NCI-H774 (cell line): ENCODE measurements at regions not wholly inside any gene's neighbourhood (a gene's known extent, or its start where the extent isn't known, plus 50 kb on each side); places are given as distances from the start of the nearest gene placed in this dataset.
A peak's percentile ranks its signal among the peaks of the same experiment; 100 is the strongest.
"Not testable (repeated sequence)": the region's sequence is repeated elsewhere in the genome, so short reads cannot be mapped to it uniquely, and the experiment has no call there.

Experiments used
- DNase-seq: peaks from one replicate; lab custom pipeline; 2025; lab: John Stamatoyannopoulos, UW

- no peak for DNase-seq
These were observed 110.1 kb downstream of the NRN1 start for GRCh38 chr6:5896476-5897200.

GRCh38 chr6:5894357-5894756, 112.4 kb downstream of the NRN1 start:
- no peak for DNase-seq

GRCh38 chr6:5893295-5893694, 113.4 kb downstream of the NRN1 start:
- no peak for DNase-seq

GRCh38 chr6:5892669-5893068, 114.1 kb downstream of the NRN1 start:
- DNase-seq = no peak

- no peak for DNase-seq
These were observed 127.9 kb downstream of the NRN1 start for GRCh38 chr6:5878792-5879191.

- no peak for DNase-seq
These were observed 130.6 kb downstream of the NRN1 start for GRCh38 chr6:5876076-5876475.

- not testable (repeated sequence) for DNase-seq
These were observed 132.7 kb downstream of the NRN1 start for GRCh38 chr6:5873976-5874375.

- DNase-seq = no peak
These were observed 135.4 kb downstream of the NRN1 start for GRCh38 chr6:5871296-5871695.

GRCh38 chr6:5869676-5870075, 137.0 kb downstream of the NRN1 start:
- no peak for DNase-seq

- no peak for DNase-seq
These were observed 137.5 kb downstream of the NRN1 start for GRCh38 chr6:5869261-5869660.

- peak; percentile 79 for DNase-seq
These were observed 140.1 kb downstream of the NRN1 start for GRCh38 chr6:5866547-5867051.

- DNase-seq = no peak
These were observed 141.2 kb downstream of the NRN1 start for GRCh38 chr6:5865506-5866031.

GRCh38 chr6:5860849-5861248, 145.9 kb downstream of the NRN1 start:
- DNase-seq = no peak

- DNase-seq = no peak
These were observed 150.8 kb downstream of the NRN1 start for GRCh38 chr6:5855787-5856470.

- no peak for DNase-seq
These were observed 151.8 kb downstream of the NRN1 start for GRCh38 chr6:5854899-5855298.

- no peak for DNase-seq
These were observed 155.4 kb downstream of the NRN1 start for GRCh38 chr6:5851261-5851757.

GRCh38 chr6:5850848-5851255, 155.9 kb downstream of the NRN1 start:
- DNase-seq = no peak

- no peak for DNase-seq
These were observed 159.8 kb downstream of the NRN1 start for GRCh38 chr6:5846889-5847288.

GRCh38 chr6:5846335-5846734, 160.4 kb downstream of the NRN1 start:
- DNase-seq = no peak

- no peak for DNase-seq
These were observed 163.6 kb downstream of the NRN1 start for GRCh38 chr6:5843078-5843477.

GRCh38 chr6:5840734-5841390, 165.9 kb downstream of the NRN1 start:
- no peak for DNase-seq

GRCh38 chr6:5838656-5839396, 167.9 kb downstream of the NRN1 start:
- peak; percentile 90 for DNase-seq
